IPS DF 4.7 (cell line): ENCODE measurements at regions not wholly inside any gene's neighbourhood (a gene's known extent, or its start where the extent isn't known, plus 50 kb on each side); places are given as distances from the start of the nearest gene placed in this dataset.
"Not testable (repeated sequence)": the region's sequence is repeated elsewhere in the genome, so short reads cannot be mapped to it uniquely, and the experiment has no call there.

Experiments
- DNase-seq: peaks from one replicate; pipeline ENCODE4 v3.0.0-alpha.2; 2013; ENCODE audit warnings: low spot score; ENCODE audit errors: extremely low read depth

DNA sequence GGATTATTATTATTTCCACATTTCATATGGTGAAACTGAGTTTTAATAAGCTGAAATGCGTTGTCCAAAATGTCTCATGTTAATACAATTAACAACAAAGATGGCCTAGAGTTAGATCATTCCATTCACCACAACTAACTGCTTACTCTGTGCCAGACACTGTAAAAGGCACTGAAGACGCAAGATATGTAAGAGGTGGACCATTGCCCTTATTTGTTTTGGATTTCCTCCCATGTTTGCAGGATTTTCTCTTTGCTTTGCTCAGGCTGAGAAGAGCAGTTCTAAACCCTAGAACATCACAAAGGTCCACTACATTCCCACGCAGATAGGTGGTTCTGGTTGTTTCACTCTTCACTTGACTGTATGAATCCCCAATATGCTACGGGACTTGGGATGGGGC is 324.4 kb upstream of the KITLG start:
- no peak for DNase-seq

- no peak for DNase-seq
Observed at GRCh38 chr12:88903333-88903732, 323.1 kb upstream of the KITLG start.

DNA sequence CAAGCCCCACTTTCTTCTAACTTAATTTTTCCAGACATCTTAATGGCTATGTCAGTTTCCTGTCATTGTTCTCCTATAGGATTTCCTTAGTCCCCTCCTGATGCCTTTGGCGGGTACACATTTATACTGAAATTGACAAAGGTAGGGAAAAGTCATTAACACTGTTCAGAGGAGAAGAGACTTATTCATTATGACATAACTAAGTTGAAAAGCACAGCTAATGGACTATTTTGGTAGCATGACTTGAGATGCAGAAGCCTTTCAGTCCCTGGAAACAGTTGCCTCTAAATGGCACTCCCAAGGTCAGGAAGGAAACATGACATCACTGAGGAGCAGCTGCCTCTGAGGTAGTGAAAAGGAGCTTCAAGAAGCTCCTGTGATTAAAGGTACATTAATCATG is 317.5 kb upstream of the KITLG start:
- no peak for DNase-seq

DNA sequence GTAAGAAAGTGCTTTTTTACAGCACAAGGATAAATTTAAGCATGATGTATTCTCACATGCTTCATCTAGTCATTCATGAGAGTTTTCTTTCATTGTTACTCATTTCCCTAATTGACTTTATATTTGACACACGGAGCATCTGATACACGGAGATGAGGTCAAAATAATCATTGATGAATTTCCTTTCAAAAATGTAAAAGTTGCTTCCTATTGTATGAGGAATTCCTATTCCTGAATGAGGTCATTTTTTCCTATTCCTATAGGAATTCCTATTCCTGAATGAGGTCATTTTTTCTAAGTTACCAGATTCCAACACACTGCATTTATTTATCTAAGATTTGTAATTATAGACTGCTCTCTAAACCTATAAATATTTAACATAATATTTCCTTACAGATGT is 316.7 kb upstream of the KITLG start:
- no peak for DNase-seq

DNA sequence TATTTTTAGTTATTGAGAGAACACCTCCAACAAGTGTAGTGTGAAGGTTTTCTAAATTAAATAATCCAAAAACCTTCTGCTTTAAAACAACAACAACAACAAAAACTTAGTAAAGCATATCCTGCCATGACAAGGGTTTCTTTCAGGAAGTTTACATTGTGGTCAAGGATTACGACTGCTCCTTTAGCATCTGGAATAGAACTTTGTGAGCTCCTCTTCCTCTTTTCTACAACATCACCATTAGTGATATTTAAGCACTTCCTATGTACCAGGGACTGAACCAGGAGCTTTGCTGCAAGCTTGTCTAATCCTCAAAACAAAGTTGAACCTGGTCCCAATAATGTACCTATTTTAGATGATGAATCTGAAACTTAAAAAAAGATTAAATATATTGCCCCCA is 315.4 kb upstream of the KITLG start:
- no peak for DNase-seq

DNA sequence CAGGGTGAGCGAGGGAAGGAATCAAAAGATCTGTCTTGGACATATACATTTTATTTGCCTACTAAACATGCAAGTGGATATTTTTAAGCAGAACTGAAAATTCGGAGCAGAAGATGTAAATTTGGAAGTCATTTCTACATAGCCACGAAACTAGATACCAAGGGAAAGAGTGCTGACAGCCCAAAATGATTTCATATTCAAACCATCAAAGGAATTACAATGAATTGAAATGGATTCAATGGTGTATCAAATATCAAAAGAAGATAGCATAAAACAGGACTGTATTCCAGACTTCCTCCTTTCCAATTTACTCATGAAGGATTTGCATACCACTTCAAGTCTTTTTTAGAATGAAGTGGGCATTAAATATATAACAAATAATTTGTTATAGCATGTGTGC is 313.5 kb upstream of the KITLG start:
- no peak for DNase-seq

DNA sequence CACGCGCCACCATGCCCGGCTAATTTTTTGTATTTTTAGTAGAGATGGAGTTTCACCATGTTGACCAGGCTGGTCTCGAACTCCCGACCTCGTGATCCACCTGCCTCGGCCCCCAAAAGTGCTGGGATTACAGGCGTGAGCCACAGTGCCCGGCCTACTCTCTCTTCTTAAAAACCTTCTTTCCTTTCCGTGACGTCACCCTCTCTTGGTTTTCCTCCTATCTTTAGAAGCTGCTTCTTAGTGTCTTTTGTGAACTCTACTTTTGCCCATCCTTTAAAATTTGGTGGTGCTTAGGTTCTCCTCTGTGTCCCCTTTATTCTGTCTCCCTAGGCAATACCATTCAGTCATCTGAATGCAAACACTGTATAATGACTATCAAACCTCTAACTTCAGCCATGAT is 311.2 kb upstream of the KITLG start:
- not testable (repeated sequence) for DNase-seq

GRCh38 chr12:88889326-88890110 is 309.2 kb upstream of the KITLG start:
- no peak for DNase-seq

GRCh38 chr12:88884600-88884999 is 304.3 kb upstream of the KITLG start:
- no peak for DNase-seq

- DNase-seq = no peak
Observed at GRCh38 chr12:88882662-88883061, 302.4 kb upstream of the KITLG start.

DNA sequence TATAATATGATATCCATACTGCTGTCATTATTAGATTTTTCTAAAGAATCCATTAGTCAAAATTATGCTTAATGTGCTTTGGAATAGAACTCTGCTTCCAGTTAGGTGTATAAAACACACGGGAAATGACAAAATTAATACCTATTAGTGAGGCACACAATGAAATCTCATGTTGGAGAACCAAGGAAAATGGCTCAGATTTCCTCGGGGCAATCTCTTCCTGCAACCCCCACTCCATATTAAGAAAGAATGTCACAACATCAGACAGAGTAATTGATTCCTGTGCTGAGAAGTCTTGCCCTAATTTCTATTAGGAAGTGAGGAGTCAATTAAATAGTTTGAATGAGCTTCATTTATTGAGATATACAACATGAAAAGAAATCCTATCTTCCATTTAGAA is 299.8 kb upstream of the KITLG start:
- DNase-seq = no peak

GRCh38 chr12:88878295-88878694 is 298.0 kb upstream of the KITLG start:
- DNase-seq = no peak

DNA sequence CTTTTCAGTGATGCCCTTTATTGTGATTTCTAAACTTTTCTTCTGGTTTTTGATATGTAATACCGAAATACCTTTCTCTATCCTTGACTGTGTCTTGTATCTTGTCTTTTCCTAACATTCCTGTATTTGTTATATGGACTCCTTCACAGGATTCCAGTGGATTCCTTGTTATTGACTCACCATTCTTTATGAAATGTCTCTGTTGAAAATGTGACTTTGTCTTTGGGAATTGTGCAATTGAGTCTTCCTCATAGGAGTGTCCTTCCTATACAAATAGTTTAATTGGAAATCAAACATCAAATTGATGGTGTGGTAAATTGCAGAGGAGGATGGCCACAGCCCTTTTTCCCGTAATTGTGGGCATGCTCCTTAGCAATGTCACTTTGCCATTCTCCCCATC is 296.6 kb upstream of the KITLG start:
- DNase-seq = no peak

- no peak for DNase-seq
Observed at GRCh38 chr12:88870000-88870737, 289.9 kb upstream of the KITLG start.

DNA sequence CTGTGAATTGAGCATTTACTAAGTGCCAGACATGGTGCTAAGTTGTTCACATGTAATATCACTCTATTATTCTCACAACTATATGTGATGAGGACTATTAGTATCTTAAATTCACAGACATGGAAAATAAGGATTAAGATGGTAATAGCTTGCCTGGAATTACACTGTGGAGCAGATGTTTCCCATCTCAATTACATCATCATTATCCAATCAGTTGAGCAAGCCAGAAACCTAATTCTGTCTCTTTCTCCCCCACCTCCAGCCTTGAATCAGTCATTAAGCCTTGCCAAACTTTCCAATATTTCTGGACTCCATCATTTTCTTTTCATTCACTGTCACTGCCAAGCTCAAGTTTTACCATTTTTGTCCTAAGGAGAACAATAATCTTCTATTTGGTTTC is 287.8 kb upstream of the KITLG start:
- no peak for DNase-seq

- no peak for DNase-seq
Observed at GRCh38 chr12:88867510-88867909, 287.2 kb upstream of the KITLG start.

DNA sequence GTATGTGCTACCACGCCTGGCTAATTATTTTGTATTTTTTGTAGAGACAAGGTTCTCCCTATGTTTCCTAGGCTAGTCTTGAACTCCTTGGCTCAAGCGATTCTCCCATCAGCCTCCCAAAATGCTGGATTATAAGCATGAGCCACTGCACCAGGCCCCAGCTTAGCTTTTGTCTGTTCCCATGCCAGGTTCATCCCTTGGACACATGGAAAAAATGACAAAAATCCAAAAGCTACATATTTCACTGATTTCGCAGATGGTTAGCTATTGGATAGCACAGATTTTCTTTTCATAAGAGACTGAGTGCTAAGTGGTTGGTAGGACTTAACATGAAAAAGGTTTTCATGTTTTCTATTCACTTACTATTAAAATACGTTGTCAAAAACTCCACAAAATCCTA is 286.6 kb upstream of the KITLG start:
- DNase-seq = no peak

- DNase-seq = no peak
Observed at GRCh38 chr12:88865537-88865936, 285.3 kb upstream of the KITLG start.

GRCh38 chr12:88860851-88861250 is 280.6 kb upstream of the KITLG start:
- DNase-seq = no peak

GRCh38 chr12:88856201-88856600 is 275.9 kb upstream of the KITLG start:
- DNase-seq = no peak

- no peak for DNase-seq
Observed at GRCh38 chr12:88855301-88855700, 275.0 kb upstream of the KITLG start.

DNA sequence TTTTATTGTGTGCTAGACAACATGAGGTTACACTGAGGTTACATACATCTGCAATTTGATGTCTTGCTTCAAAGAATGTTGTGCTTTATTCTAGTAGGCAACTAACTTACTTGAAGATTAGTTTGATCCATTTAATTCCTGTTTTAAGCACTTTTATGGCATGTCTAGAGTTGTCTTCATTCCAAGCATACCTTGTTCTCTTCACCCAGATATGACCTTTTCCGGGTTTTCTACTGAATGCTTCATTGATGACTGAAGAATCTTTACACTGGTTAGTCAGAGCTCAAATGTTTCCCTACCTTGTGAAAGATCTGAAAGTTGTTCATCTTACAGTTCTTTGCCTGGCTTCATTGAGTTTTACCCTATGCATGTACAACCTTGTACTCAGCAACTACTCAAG is 274.0 kb upstream of the KITLG start:
- no peak for DNase-seq

GRCh38 chr12:88847246-88847645 is 267.0 kb upstream of the KITLG start:
- not testable (repeated sequence) for DNase-seq
